ENCODE measurements at regions not wholly inside any gene's neighbourhood (a gene's known extent, or its start where the extent isn't known, plus 50 kb on each side); places are given as distances from the start of the nearest gene placed in this dataset.
A peak's percentile ranks its signal among the peaks of the same experiment; 100 is the strongest.

DNA sequence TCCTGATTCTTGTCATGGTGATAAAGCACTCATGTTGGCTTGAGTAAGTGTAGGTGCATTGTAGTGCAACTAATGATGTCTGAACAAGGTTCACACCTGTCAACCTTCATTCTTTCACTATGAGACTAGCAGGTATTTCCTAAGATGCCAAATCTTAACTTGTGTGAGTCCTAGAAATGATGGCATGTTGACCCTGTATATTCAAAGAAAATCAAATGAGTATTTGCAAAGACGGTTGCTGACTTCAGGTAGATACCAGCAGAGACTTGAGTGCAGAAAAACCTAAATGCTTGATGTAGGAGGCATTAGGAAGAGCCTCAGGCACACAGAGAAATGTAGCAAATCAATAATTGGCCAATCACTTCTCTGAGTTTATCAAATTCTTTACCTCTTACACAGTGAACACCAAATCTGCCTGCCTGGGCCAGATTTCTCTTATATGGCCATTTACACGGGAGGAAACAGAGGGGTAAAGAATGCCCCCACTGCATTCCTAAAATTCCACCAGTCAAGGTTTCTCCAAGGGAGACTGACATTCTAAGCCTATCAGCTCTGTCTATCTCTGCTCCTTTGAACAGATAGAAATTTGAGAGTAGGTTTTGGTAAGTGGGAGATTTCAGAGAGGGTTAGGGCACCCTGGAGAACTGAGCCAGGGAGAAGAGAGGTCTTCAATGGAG lies 488.6 kb upstream of the WWC1 start:
- peak; percentile 93 for DNase-seq

GRCh38 chr5:167804512-167805220 lies 486.8 kb upstream of the WWC1 start:
- DNase-seq = no peak

- DNase-seq = no peak
Measured at GRCh38 chr5:167810573-167810972, 480.9 kb upstream of the WWC1 start.

DNA sequence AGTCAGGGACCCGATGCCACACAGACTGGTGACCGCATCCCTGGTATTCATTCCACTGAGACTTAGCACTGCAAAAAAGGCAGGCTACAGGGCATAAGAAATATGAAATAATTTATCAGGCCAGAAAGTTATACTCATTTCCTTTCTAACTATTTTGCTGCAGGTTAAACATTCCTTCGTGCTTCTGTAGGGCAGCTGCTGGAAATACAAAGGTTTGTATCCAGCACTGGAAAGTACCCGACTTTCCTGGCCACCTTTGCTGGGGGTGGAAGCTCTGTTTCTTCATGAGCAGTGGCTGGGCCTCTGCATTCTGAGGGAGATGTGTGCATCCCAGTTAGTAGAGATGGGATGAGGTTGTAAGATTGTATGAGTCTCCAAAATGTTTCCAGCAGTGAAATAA lies 478.6 kb upstream of the WWC1 start:
- DNase-seq = no peak

- DNase-seq = peak; percentile 77
Measured at GRCh38 chr5:167813389-167813788, 478.1 kb upstream of the WWC1 start.

GRCh38 chr5:167814040-167814439 lies 477.4 kb upstream of the WWC1 start:
- DNase-seq = peak; percentile 76

GRCh38 chr5:167814828-167815227 lies 476.6 kb upstream of the WWC1 start:
- peak; percentile 100 for DNase-seq

DNA sequence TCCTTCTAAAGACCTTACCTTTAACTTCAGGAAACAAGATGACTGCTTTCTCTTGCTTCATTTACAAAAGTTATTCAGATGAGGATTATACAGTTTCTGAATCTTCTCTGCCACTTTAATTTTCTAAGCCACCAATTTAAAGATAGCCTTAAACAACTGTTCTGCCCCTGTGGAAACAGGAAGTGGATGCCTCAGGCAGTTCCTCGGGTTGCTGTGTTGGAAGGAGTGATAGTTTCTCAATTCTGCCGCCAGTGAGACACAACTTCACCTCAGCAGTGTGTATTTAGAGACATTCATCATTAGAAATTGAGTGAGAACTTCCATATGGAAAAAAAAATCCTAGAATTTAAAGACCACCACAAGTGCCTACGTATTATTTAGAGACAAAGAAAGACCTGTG lies 475.1 kb upstream of the WWC1 start:
- peak; percentile 60 for DNase-seq

GRCh38 chr5:167816864-167817263 lies 474.6 kb upstream of the WWC1 start:
- DNase-seq = no peak

- no peak for DNase-seq
Measured at GRCh38 chr5:167819406-167819805, 472.0 kb upstream of the WWC1 start.

GRCh38 chr5:167820101-167820990 lies 471.1 kb upstream of the WWC1 start:
- DNase-seq = peak; percentile 84

DNA sequence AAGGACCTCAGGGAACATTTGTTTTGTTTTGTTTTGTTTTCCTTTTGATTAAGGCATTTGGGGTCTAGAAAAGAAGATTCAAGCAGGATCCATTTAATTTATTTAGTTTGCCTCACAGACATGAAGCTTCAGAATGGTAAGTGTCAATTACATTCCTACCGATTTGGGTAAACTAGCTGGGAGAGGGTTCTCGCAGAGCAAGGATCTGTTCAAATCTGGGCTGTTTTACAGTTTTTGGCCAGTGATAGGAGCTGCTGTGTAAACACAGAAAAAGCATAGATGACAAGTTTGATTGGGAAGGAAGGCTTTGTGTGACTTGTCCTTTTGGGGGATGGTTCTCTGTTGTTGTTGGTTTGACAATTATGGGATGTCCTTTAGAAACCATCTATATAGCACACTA lies 470.3 kb upstream of the WWC1 start:
- DNase-seq = peak; percentile 68

- no peak for DNase-seq
Measured at GRCh38 chr5:167821669-167822068, 469.8 kb upstream of the WWC1 start.

DNA sequence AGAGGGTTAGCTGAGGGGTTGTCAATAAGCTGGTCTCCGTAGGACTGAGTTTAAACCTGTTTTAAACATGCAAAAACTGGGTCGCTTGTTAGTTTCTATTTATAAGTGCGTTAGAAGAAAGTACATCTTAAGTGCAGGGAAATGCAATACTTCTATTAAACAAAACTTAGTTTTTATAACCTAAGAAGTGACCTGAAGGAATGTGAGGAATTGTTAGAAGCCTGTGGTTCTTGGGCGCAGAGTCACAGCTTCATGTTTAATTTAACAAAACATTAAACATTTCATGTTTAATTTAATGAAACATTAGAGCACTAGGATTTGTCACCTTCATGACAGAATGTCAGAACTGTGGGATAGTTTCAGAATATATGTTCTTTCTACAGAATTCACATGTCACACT lies 469.2 kb upstream of the WWC1 start:
- peak; percentile 54 for DNase-seq

DNA sequence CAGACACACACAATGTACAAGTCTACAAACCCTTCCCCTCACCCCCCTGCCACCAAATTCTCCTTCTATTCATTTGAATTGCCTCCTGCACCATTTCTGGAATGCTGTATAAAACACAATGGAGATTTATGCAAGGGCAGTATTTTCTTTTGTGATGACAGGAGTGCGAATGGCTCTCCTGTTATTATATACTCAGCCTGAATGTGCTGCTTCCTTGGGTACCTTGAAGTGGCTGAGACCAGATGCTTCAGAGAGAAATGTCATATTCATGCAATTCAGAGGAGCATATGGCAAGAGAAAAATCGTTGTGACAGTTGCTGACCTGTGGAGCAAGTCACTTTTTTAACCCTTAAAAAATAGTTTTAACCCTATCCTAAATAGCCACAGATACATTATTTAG lies 468.0 kb upstream of the WWC1 start:
- DNase-seq = no peak

DNA sequence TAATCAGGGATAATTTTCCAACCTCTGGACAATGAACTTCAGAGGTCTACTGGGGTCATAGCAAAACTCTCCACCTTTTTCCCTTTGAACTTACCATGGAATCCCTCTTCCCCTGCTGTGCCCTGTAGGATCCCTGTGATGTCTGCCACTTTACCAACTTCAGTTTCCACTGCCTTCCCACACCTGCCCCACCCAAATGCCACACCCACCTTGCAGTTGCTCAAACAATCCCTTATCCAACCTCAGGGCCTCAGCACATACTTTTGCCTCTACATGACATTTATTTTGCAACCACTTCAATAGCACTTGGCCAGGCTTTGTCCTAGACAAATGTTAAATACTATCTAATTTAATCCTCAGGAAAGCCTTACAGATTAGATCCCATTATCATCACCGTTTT lies 463.7 kb upstream of the WWC1 start:
- no peak for DNase-seq

DNA sequence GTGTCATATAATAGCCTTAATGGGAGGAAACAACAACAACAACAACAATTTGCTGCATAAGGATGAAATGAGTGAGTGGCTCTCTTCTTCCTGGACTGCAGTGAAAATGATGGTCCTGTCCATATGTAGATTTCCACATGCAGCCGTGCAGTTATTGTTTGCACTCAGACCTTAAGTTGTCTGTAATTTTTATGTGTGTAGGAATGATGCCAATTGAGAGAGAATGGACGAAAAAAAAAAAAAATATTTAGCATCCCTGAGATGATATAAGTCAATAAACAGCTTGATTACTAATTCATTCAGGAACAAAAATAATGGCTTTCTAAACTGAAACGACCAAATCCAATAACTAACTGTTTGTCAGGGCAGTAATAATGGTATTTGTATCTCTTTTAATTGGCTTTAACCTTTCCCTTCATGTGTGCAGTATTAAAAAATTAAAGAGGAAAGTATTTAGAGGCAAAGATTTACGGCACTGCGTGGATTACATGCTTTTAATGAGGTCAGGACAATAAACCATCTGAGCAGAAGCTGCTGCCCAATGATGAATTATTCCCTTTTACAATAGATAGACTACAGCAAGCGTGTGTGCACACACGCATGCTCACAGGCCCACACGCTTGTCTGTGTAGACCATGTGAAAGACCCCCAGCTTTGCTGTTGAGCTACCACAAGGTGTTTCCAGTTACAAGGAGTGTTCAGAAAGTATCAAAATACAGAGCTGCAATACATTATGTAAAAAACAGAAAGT lies 459.5 kb upstream of the WWC1 start:
- no peak for DNase-seq

DNA sequence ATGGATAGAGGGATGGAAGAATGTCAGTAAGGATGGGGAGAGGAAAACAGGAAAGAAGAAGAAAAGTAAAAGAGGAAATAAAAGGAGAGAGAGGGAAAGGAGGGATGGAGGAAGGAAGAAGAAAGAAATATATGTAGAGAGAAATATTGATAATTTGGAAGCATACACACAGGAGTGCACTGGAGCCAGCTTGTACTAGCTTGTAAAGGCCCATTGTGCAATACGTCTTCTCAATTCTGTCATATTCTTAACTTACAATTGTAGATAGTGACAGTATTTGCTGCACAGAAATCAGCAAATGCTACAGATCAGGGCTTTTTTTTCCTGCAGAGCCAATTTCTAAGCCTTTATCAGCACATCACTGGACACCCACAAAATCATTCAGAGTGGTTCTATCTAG lies 458.8 kb upstream of the WWC1 start:
- DNase-seq = no peak

GRCh38 chr5:167833456-167833855 lies 458.0 kb upstream of the WWC1 start:
- no peak for DNase-seq

DNA sequence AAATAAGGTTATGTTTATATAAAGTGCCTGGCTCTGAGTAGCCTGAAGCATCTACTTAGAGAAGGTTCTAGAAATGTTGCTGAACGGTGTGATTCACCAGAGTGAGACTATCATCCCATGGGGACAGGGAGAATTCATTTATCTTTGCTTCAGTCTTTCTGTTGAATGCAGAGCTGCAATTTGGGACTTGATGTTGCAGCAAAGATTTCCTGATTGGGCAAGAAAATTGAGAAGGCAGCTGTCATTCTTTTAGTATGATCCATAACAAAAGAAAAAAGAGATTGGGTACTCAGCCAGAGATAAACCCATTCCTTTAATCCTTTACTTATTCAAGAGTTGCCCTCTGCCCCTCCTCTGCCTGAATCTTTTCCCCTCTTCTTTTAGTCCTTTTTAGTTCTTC lies 456.3 kb upstream of the WWC1 start:
- peak; percentile 86 for DNase-seq

GRCh38 chr5:167837127-167837526 lies 454.3 kb upstream of the WWC1 start:
- no peak for DNase-seq

GRCh38 chr5:167839065-167839464 lies 452.4 kb upstream of the WWC1 start:
- no peak for DNase-seq

- peak; percentile 41 for DNase-seq
Measured at GRCh38 chr5:167840527-167841130, 450.8 kb upstream of the WWC1 start.

All from fibroblast of skin of right biceps (primary cell).